ENCODE measurements at regions not wholly inside any gene's neighbourhood (a gene's known extent, or its start where the extent isn't known, plus 50 kb on each side); places are given as distances from the start of the nearest gene placed in this dataset.

DNA sequence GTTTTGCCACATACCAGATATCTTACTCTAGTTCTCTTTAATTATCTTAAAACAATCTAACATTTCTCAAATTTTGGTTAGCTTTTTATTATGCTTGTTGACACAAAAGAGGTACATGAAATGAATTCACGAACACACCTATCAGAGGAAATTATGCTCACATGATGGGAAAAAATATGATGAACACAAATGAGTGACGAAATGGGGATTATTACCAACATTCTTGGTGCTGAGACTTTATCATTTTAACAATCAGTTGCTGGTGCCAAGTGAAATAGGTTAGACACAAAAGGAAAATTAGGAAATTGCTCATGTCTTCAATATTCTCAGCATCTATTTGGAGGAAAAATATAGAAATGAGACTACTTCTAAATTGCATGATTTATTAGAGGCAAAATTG lies 944.7 kb upstream of the NRXN1 start:
- H3F3A ChIP-seq (replicated peaks; ENCODE audit: low read depth): no peaks in the 10 kb centered on the region
- Mint-ChIP-seq H3K4me1 (peaks cover 2% of the 10 kb centered on the region; the same call in 2 of the 3 replicates), H3K9me3 (no peaks in the 10 kb centered on the region; the same call in 2 of the 3 replicates), H3K36me3 (ENCODE audit: low read depth) (no peaks in the 10 kb centered on the region), H3K4me3 (no peak overlapping the region), H3K27ac (no peak overlapping the region), H3K27me3 (ENCODE audit: insufficient read depth, low read depth, poor library complexity) (peaks cover 2% of the 10 kb centered on the region)
- no peaks in the 10 kb centered on the region for H3K36me3 ChIP-seq (ENCODE audit: insufficient read depth)
- H4K20me1 ChIP-seq (replicated peaks; ENCODE audit: insufficient read depth): no peaks in the 10 kb centered on the region
- no peak overlapping the region for H3K27ac ChIP-seq (ENCODE audit: low read depth)
- H2AFZ ChIP-seq: no peak overlapping the region
- DNase-seq (ENCODE audit: low spot score) (no peak), ATAC-seq (no peak)
- no peak overlapping the region for H3K4me3 ChIP-seq
- H3K27me3 ChIP-seq (ENCODE audit: insufficient read depth): no peaks in the 10 kb centered on the region
- H3K4me2 ChIP-seq: no peak overlapping the region
- no peaks in the 10 kb centered on the region for H3K79me2 ChIP-seq (replicated peaks; ENCODE audit: insufficient read depth)
- no peaks in the 10 kb centered on the region for H3K9me2 ChIP-seq (ENCODE audit: insufficient read depth)
- no peaks in the 10 kb centered on the region; the same call in 1 of the 2 replicates for H3K4me1 ChIP-seq (ENCODE audit: insufficient read depth)
- TF ChIP-seq, protein P1, sequence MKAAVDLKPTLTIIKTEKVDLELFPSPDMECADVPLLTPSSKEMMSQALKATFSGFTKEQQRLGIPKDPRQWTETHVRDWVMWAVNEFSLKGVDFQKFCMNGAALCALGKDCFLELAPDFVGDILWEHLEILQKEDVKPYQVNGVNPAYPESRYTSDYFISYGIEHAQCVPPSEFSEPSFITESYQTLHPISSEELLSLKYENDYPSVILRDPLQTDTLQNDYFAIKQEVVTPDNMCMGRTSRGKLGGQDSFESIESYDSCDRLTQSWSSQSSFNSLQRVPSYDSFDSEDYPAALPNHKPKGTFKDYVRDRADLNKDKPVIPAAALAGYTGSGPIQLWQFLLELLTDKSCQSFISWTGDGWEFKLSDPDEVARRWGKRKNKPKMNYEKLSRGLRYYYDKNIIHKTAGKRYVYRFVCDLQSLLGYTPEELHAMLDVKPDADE (IDR thresholded peaks at IDR 0.05): no peak
- TF ChIP-seq EZH2phosphoT487 (IDR thresholded peaks at IDR 0.05; ENCODE audit: unreplicated experiment) (no peak), JUNB (IDR thresholded peaks at IDR 0.05; ENCODE audit: unreplicated experiment) (no peak), POLR2AphosphoS5 (IDR thresholded peaks at IDR 0.05; ENCODE audit: low read depth) (no peak), CTCF (conservative IDR thresholded peaks at IDR 0.05; ENCODE audit: low read depth in 2 of 2) (no peak), CREB1 (CRISPR knock-in tag; IDR thresholded peaks at IDR 0.05; ENCODE audit: low read depth) (no peak), ZNF331 (CRISPR knock-in tag; IDR thresholded peaks at IDR 0.05; ENCODE audit: low read depth) (no peak), STAT1 (IDR thresholded peaks at IDR 0.05; ENCODE audit: unreplicated experiment) (no peak), REST (IDR thresholded peaks at IDR 0.05; ENCODE audit: unreplicated experiment) (no peak), EZH2 (IDR thresholded peaks at IDR 0.05; ENCODE audit: low read depth, unreplicated experiment) (no peak), NANOG (IDR thresholded peaks at IDR 0.05; ENCODE audit: borderline replicate concordance) (no peak), ZNF114 (CRISPR knock-in tag; IDR thresholded peaks at IDR 0.05) (no peak)
- TF ChIP-seq, protein P2, sequence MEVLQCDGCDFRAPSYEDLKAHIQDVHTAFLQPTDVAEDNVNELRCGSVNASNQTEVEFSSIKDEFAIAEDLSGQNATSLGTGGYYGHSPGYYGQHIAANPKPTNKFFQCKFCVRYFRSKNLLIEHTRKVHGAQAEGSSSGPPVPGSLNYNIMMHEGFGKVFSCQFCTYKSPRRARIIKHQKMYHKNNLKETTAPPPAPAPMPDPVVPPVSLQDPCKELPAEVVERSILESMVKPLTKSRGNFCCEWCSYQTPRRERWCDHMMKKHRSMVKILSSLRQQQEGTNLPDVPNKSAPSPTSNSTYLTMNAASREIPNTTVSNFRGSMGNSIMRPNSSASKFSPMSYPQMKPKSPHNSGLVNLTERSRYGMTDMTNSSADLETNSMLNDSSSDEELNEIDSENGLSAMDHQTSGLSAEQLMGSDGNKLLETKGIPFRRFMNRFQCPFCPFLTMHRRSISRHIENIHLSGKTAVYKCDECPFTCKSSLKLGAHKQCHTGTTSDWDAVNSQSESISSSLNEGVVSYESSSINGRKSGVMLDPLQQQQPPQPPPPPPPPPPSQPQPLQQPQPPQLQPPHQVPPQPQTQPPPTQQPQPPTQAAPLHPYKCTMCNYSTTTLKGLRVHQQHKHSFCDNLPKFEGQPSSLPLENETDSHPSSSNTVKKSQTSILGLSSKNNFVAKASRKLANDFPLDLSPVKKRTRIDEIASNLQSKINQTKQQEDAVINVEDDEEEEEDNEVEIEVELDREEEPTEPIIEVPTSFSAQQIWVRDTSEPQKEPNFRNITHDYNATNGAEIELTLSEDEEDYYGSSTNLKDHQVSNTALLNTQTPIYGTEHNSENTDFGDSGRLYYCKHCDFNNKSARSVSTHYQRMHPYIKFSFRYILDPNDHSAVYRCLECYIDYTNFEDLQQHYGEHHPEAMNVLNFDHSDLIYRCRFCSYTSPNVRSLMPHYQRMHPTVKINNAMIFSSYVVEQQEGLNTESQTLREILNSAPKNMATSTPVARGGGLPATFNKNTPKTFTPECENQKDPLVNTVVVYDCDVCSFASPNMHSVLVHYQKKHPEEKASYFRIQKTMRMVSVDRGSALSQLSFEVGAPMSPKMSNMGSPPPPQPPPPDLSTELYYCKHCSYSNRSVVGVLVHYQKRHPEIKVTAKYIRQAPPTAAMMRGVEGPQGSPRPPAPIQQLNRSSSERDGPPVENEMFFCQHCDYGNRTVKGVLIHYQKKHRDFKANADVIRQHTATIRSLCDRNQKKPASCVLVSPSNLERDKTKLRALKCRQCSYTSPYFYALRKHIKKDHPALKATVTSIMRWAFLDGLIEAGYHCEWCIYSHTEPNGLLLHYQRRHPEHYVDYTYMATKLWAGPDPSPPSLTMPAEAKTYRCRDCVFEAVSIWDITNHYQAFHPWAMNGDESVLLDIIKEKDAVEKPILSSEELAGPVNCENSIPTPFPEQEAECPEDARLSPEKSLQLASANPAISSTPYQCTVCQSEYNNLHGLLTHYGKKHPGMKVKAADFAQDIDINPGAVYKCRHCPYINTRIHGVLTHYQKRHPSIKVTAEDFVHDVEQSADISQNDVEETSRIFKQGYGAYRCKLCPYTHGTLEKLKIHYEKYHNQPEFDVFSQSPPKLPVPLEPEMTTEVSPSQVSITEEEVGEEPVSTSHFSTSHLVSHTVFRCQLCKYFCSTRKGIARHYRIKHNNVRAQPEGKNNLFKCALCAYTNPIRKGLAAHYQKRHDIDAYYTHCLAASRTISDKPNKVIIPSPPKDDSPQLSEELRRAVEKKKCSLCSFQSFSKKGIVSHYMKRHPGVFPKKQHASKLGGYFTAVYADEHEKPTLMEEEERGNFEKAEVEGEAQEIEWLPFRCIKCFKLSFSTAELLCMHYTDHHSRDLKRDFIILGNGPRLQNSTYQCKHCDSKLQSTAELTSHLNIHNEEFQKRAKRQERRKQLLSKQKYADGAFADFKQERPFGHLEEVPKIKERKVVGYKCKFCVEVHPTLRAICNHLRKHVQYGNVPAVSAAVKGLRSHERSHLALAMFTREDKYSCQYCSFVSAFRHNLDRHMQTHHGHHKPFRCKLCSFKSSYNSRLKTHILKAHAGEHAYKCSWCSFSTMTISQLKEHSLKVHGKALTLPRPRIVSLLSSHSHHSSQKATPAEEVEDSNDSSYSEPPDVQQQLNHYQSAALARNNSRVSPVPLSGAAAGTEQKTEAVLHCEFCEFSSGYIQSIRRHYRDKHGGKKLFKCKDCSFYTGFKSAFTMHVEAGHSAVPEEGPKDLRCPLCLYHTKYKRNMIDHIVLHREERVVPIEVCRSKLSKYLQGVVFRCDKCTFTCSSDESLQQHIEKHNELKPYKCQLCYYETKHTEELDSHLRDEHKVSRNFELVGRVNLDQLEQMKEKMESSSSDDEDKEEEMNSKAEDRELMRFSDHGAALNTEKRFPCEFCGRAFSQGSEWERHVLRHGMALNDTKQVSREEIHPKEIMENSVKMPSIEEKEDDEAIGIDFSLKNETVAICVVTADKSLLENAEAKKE (CRISPR knock-in tag; IDR thresholded peaks at IDR 0.05): no peak

All from GM23338 (cell line).